ENCODE measurements at regions not wholly inside any gene's neighbourhood (a gene's known extent, or its start where the extent isn't known, plus 50 kb on each side); places are given as distances from the start of the nearest gene placed in this dataset.

- no peak for TF ChIP-seq CTCF (conservative IDR thresholded peaks at IDR 0.05; ENCODE audit: low read depth, low read length)
- no peak for TF ChIP-seq POLR2A (IDR thresholded peaks at IDR 0.05; ENCODE audit: low read depth, low read length)
- TF ChIP-seq, protein P1, sequence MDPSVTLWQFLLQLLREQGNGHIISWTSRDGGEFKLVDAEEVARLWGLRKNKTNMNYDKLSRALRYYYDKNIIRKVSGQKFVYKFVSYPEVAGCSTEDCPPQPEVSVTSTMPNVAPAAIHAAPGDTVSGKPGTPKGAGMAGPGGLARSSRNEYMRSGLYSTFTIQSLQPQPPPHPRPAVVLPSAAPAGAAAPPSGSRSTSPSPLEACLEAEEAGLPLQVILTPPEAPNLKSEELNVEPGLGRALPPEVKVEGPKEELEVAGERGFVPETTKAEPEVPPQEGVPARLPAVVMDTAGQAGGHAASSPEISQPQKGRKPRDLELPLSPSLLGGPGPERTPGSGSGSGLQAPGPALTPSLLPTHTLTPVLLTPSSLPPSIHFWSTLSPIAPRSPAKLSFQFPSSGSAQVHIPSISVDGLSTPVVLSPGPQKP (IDR thresholded peaks at IDR 0.05; ENCODE audit: borderline replicate concordance, low read depth, low read length) = no peak
- no peak for TF ChIP-seq BHLHE40 (IDR thresholded peaks at IDR 0.05; ENCODE audit: low read depth, low read length)
- TF ChIP-seq NFE2L2 (IDR thresholded peaks at IDR 0.05; ENCODE audit: low read depth, low read length) = no peak
- TF ChIP-seq, protein P2, sequence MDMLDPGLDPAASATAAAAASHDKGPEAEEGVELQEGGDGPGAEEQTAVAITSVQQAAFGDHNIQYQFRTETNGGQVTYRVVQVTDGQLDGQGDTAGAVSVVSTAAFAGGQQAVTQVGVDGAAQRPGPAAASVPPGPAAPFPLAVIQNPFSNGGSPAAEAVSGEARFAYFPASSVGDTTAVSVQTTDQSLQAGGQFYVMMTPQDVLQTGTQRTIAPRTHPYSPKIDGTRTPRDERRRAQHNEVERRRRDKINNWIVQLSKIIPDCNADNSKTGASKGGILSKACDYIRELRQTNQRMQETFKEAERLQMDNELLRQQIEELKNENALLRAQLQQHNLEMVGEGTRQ (IDR thresholded peaks at IDR 0.05; ENCODE audit: low read depth, low read length) = no peak
- TF ChIP-seq RFX5 (IDR thresholded peaks at IDR 0.05; ENCODE audit: low read depth, low read length) = no peak
Observed at GRCh38 chr13:83621765-83622421, 260.4 kb downstream of the SLITRK1 start.

Data from IMR-90 (cell line).